CD4-positive, alpha-beta T cell (primary cell): ENCODE measurements at regions not wholly inside any gene's neighbourhood (a gene's known extent, or its start where the extent isn't known, plus 50 kb on each side); places are given as distances from the start of the nearest gene placed in this dataset.

Experiments
- ATAC-seq: fragments of 200-7000 bp; cut with Tn5 transposase; one replicate; pipeline ENCODE4 v1.10.0; 2022; ENCODE audit warnings: mild to moderate bottlenecking; ENCODE audit not compliant: poor library complexity
- CTCF ChIA-PET: fragments of 350-600 bp; sonication (Branson Sonifier 250); formaldehyde crosslinking; loops from one replicate; lab custom pipeline; 2021; ENCODE audit warnings: antibody characterized with exemption, inconsistent platforms; lab: Charles Lee
- POLR2A ChIA-PET: fragments of 350-600 bp; sonication (Branson Sonifier 250); formaldehyde crosslinking; loops from one replicate; lab custom pipeline; 2021; ENCODE audit warnings: antibody characterized with exemption, inconsistent platforms; lab: Charles Lee
- DNase-seq, 14 experiments: peaks; one replicate each; pipeline ENCODE4 v3.0.0-alpha.2; 2013 to 2020; ENCODE audit warnings: mixed read lengths in 2 of 14
- H3K27ac ChIP-seq, 2 donors: one replicate each; pipeline versions ENCODE4 v1.5.1 to v1.7.0; 2013; ENCODE audit warnings: low read length in 2 of 2, low read depth in 1 of 2, mild to moderate bottlenecking in 1 of 2
- H3K27me3 ChIP-seq, 2 experiments: 1 replicate in 1 of 2; 2 replicates in 1 of 2; pipeline versions ENCODE4 v1.6.1 to v1.7.0; 2013; ENCODE audit warnings: low read length in 2 of 2, control low read depth in 1 of 2, mild to moderate bottlenecking in 1 of 2, moderate library complexity in 1 of 2; ENCODE audit not compliant: insufficient read depth in 2 of 2, control insufficient read depth in 1 of 2
- H3K36me3 ChIP-seq: one replicate; pipeline ENCODE4 v1.6.1; 2013; ENCODE audit warnings: low read length, control low read depth; ENCODE audit not compliant: insufficient read depth
- H3K4me1 ChIP-seq: one replicate; pipeline ENCODE4 v1.6.1; 2013; ENCODE audit warnings: low read length, control low read depth; ENCODE audit not compliant: insufficient read depth
- H3K4me3 ChIP-seq: one replicate; pipeline ENCODE4 v1.5.1; 2013; ENCODE audit warnings: mild to moderate bottlenecking, low read length, moderate library complexity
- H3K9me3 ChIP-seq, 2 experiments: 1 replicate in 1 of 2; 2 replicates in 1 of 2; pipeline versions ENCODE4 v1.6.1 to v1.7.0; 2013; ENCODE audit warnings: low read length in 2 of 2, mild to moderate bottlenecking in 2 of 2, control low read depth in 1 of 2, moderate library complexity in 1 of 2; ENCODE audit not compliant: control insufficient read depth in 1 of 2, insufficient read depth in 1 of 2
- H3K27ac Mint-ChIP-seq: one replicate; pipeline ENCODE4 v1.8.0; 2020; ENCODE audit warnings: mixed read lengths
- H3K27me3 Mint-ChIP-seq: one replicate; pipeline ENCODE4 v1.8.0; 2021; ENCODE audit warnings: mixed read lengths
- H3K36me3 Mint-ChIP-seq: one replicate; pipeline ENCODE4 v1.8.0; 2021; ENCODE audit warnings: low read depth, mixed read lengths
- H3K4me1 Mint-ChIP-seq: one replicate; pipeline ENCODE4 v1.8.0; 2021; ENCODE audit warnings: low read depth, mixed read lengths
- H3K4me3 Mint-ChIP-seq: one replicate; pipeline ENCODE4 v1.8.0; 2020; ENCODE audit warnings: mild to moderate bottlenecking, mixed read lengths
- H3K9me3 Mint-ChIP-seq: one replicate; pipeline ENCODE4 v1.8.0; 2020; ENCODE audit warnings: mixed read lengths
- intact Hi-C, 2 experiments: fragments of 100-400 bp; cut with DNase I in 1 of 2; cut with micrococcal nuclease in 1 of 2; formaldehyde crosslinking; loops; one replicate each; pipeline versions ENCODE4 v1.15.1 to v1.9.0; 2023 to 2025; cut with DNase I, micrococcal nuclease
- TF ChIP-seq, protein P1 (sequence below): fragments of 200-600 bp; IDR thresholded peaks from one replicate; pipeline ENCODE4 v1.8.0; 2022; ENCODE audit warnings: antibody characterized with exemption, mild to moderate bottlenecking

DNA sequence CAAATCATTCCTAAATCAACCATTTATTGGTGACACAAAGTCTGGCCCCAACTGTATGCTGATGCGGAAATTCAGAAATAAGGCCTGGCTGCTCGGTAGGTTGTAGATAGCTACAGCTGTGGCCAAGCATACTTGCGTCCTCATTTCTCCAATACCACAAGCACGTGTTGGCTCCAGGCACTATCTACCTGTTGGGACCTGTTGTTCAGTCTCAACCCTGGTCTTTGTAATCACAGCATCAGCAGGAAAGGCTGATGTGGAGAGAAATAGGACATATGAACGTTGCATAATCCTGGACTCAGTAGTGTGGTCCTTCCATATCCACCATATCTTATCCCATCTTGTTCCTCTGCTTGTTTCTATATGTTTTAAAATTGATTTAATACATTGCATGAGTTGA, 212.6 kb downstream of the PMAIP1 start:
- ATAC-seq (no peak), DNase-seq (no peak)
- Histone ChIP-seq H3K27me3 (no peaks in the 10 kb centered on the region), H3K27ac (no peak overlapping the region), H3K4me3 (no peak overlapping the region), H3K36me3 (no peaks in the 10 kb centered on the region), H3K4me1 (no peaks in the 10 kb centered on the region), H3K9me3 (no peaks in the 10 kb centered on the region)
- Mint-ChIP-seq H3K27ac (no peak overlapping the region), H3K27me3 (no peaks in the 10 kb centered on the region), H3K9me3 (no peaks in the 10 kb centered on the region), H3K4me3 (no peak overlapping the region), H3K4me1 (no peaks in the 10 kb centered on the region), H3K36me3 (no peaks in the 10 kb centered on the region)
- POLR2A ChIA-PET = no interaction called here
- CTCF ChIA-PET = no interaction called here
- TF ChIP-seq, protein P1, sequence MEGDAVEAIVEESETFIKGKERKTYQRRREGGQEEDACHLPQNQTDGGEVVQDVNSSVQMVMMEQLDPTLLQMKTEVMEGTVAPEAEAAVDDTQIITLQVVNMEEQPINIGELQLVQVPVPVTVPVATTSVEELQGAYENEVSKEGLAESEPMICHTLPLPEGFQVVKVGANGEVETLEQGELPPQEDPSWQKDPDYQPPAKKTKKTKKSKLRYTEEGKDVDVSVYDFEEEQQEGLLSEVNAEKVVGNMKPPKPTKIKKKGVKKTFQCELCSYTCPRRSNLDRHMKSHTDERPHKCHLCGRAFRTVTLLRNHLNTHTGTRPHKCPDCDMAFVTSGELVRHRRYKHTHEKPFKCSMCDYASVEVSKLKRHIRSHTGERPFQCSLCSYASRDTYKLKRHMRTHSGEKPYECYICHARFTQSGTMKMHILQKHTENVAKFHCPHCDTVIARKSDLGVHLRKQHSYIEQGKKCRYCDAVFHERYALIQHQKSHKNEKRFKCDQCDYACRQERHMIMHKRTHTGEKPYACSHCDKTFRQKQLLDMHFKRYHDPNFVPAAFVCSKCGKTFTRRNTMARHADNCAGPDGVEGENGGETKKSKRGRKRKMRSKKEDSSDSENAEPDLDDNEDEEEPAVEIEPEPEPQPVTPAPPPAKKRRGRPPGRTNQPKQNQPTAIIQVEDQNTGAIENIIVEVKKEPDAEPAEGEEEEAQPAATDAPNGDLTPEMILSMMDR = no peak
- intact Hi-C loops = no loop called here

GRCh38 chr18:60111525-60111924, 211.7 kb downstream of the PMAIP1 start:
- intact Hi-C loops = no loop called here
- Histone ChIP-seq H3K4me1 (no peaks in the 10 kb centered on the region), H3K27me3 (no peaks in the 10 kb centered on the region), H3K36me3 (no peaks in the 10 kb centered on the region), H3K27ac (no peak overlapping the region), H3K9me3 (no peaks in the 10 kb centered on the region), H3K4me3 (no peak overlapping the region)
- ChIA-PET CTCF (no interaction called here), POLR2A (no interaction called here)
- no peaks in the 10 kb centered on the region for H3K27me3 Mint-ChIP-seq
- H3K9me3 Mint-ChIP-seq = no peaks in the 10 kb centered on the region
- no peak for DNase-seq
- no peak for ATAC-seq
- no peak overlapping the region for H3K27ac Mint-ChIP-seq
- H3K4me1 Mint-ChIP-seq = no peaks in the 10 kb centered on the region
- no peaks in the 10 kb centered on the region for H3K36me3 Mint-ChIP-seq
- TF ChIP-seq, protein P1 = no peak
- no peak overlapping the region for H3K4me3 Mint-ChIP-seq

- H3K27ac ChIP-seq = no peak overlapping the region
- Mint-ChIP-seq H3K4me3 (no peak overlapping the region), H3K4me1 (no peaks in the 10 kb centered on the region), H3K27ac (no peak overlapping the region), H3K36me3 (no peaks in the 10 kb centered on the region), H3K9me3 (no peaks in the 10 kb centered on the region), H3K27me3 (no peaks in the 10 kb centered on the region)
- ChIA-PET CTCF (no interaction called here), POLR2A (no interaction called here)
- no peaks in the 10 kb centered on the region for H3K4me1 ChIP-seq
- ATAC-seq (no peak), DNase-seq (no peak)
- TF ChIP-seq, protein P1 = no peak
- no peaks in the 10 kb centered on the region for H3K9me3 ChIP-seq
- no peaks in the 10 kb centered on the region for H3K27me3 ChIP-seq
- no peak overlapping the region for H3K4me3 ChIP-seq
- intact Hi-C loops = no loop called here
- H3K36me3 ChIP-seq = no peaks in the 10 kb centered on the region
Measured at GRCh38 chr18:60110836-60111235, 211.0 kb downstream of the PMAIP1 start.
